B cell (primary cell): ENCODE measurements at regions not wholly inside any gene's neighbourhood (a gene's known extent, or its start where the extent isn't known, plus 50 kb on each side); places are given as distances from the start of the nearest gene placed in this dataset.

Source experiments
- ATAC-seq: fragments of 200-7000 bp; cut with Tn5 transposase; one replicate; pipeline ENCODE4 v1.10.0; 2021; ENCODE audit warnings: low read depth, mild to moderate bottlenecking, moderate number of reproducible peaks, moderate library complexity
- CTCF ChIA-PET: fragments of 350-600 bp; sonication (Branson Sonifier 250); formaldehyde crosslinking; loops from one replicate; lab custom pipeline; 2021; ENCODE audit warnings: antibody characterized with exemption, inconsistent platforms; lab: Charles Lee
- POLR2A ChIA-PET: fragments of 350-600 bp; sonication (Branson Sonifier 250); formaldehyde crosslinking; loops from one replicate; lab custom pipeline; 2021; ENCODE audit warnings: antibody characterized with exemption; lab: Charles Lee
- DNase-seq: peaks from one replicate; pipeline ENCODE4 v3.0.0; 2013
- H2AFZ ChIP-seq: 2 replicates; pipeline ENCODE4 v1.6.1; 2012; ENCODE audit warnings: mild to moderate bottlenecking, low read depth, low read length; ENCODE audit not compliant: insufficient read depth, poor library complexity, severe bottlenecking
- H3K27ac ChIP-seq, 2 donors: 1 replicate in 1 of 2; 2 replicates in 1 of 2; pipeline ENCODE4 v1.5.1; 2012 to 2013; ENCODE audit warnings: low read length in 2 of 2, mild to moderate bottlenecking in 2 of 2, moderate library complexity in 1 of 2
- H3K27me3 ChIP-seq, 4 experiments: fragments of 200-600 bp in 1 of 4; sonication (generic) in 1 of 4; replicated peaks in 1 of 4; 1 replicate in 2 of 4; 2 replicates in 2 of 4; pipeline versions ENCODE4 v1.6.1 to v1.7.0; 2013 to 2016; ENCODE audit warnings: low read length in 3 of 4, mild to moderate bottlenecking in 2 of 4, mixed read lengths in 1 of 4, moderate library complexity in 1 of 4; ENCODE audit not compliant: insufficient read depth in 4 of 4, control insufficient read depth in 3 of 4; ENCODE audit errors: control extremely low read depth in 1 of 4
- H3K36me3 ChIP-seq, 2 experiments: replicated peaks in 1 of 2; 1 replicate in 1 of 2; 2 replicates in 1 of 2; pipeline versions ENCODE4 v1.6.1 to v1.7.1; 2013; ENCODE audit warnings: low read length in 1 of 2; ENCODE audit not compliant: insufficient read depth in 2 of 2, control insufficient read depth in 1 of 2; ENCODE audit errors: control extremely low read depth in 1 of 2, extremely low read depth in 1 of 2
- H3K4me1 ChIP-seq, 2 donors: fragments of 200-600 bp in 1 of 2; sonication (generic) in 1 of 2; 1 replicate in 1 of 2; 2 replicates in 1 of 2; pipeline versions ENCODE4 v1.5.1 to v1.6.1; 2013 to 2017; ENCODE audit warnings: low read length in 2 of 2; ENCODE audit not compliant: control insufficient read depth in 2 of 2, insufficient read depth in 2 of 2
- H3K4me2 ChIP-seq: replicated peaks from 2 replicates; pipeline ENCODE3; 2012; ENCODE audit warnings: mild to moderate bottlenecking, low read depth, low read length; ENCODE audit not compliant: poor library complexity, severe bottlenecking
- H3K4me3 ChIP-seq, 5 experiments: fragments of 200-600 bp in 1 of 5; sonication (generic) in 1 of 5; 1 replicate in 3 of 5; 2 replicates in 2 of 5; pipeline versions ENCODE4 v1.5.1 to v1.7.0; 2011 to 2016; ENCODE audit warnings: low read length in 4 of 5, mild to moderate bottlenecking in 4 of 5, low read depth in 2 of 5, control low read depth in 1 of 5, moderate library complexity in 1 of 5; ENCODE audit not compliant: insufficient read depth in 1 of 5; ENCODE audit errors: control extremely low read depth in 1 of 5, extremely low read depth in 1 of 5
- H3K79me2 ChIP-seq: fragments of 200-600 bp; sonication (generic); one replicate; pipeline ENCODE4 v1.6.0; 2016; ENCODE audit warnings: low read length; ENCODE audit not compliant: control insufficient read depth, insufficient read depth
- H3K9ac ChIP-seq: fragments of 200-600 bp; sonication (generic); 2 replicates; pipeline ENCODE4 v1.6.1; 2017; ENCODE audit warnings: mild to moderate bottlenecking, low read length, moderate library complexity
- H3K9me3 ChIP-seq, 3 donors: one replicate each; pipeline versions ENCODE4 v1.6.1 to v1.7.1; 2013; ENCODE audit warnings: low read length in 2 of 3; ENCODE audit not compliant: control insufficient read depth in 2 of 3, insufficient read depth in 1 of 3; ENCODE audit errors: control extremely low read depth in 1 of 3
- H4K20me1 ChIP-seq: 2 replicates; pipeline ENCODE4 v1.6.0; 2012; ENCODE audit warnings: mild to moderate bottlenecking, low read length; ENCODE audit not compliant: insufficient read depth, control insufficient read depth, poor library complexity, severe bottlenecking
- H3K27ac Mint-ChIP-seq: one replicate; pipeline ENCODE4 v1.8.0; 2021; ENCODE audit warnings: mixed read lengths
- H3K27me3 Mint-ChIP-seq: one replicate; pipeline ENCODE4 v1.8.0; 2021; ENCODE audit warnings: mixed read lengths
- H3K4me1 Mint-ChIP-seq: one replicate; pipeline ENCODE4 v1.8.0; 2021; ENCODE audit warnings: mixed read lengths
- H3K4me3 Mint-ChIP-seq: one replicate; pipeline ENCODE4 v1.8.0; 2021; ENCODE audit warnings: mixed read lengths
- H3K9me3 Mint-ChIP-seq: one replicate; pipeline ENCODE4 v1.8.0; 2022; ENCODE audit warnings: mixed read lengths; ENCODE audit not compliant: insufficient read depth
- EZH2 ChIP-seq: IDR thresholded peaks from 2 replicates; pipeline ENCODE4 v1.6.1; 2012; ENCODE audit warnings: borderline replicate concordance, low read depth, mild to moderate bottlenecking, moderate library complexity, low read length; ENCODE audit not compliant: insufficient read depth, poor library complexity, severe bottlenecking
- WGBS: methylation state at CpG from one replicate; pipeline ENCODE4 v1.1.5; 2013; ENCODE audit warnings: missing lambda C conversion rate; ENCODE audit not compliant: insufficient coverage; 5-methylcytosine and 5-hydroxymethylcytosine counted together
- intact Hi-C: fragments of 100-400 bp; cut with micrococcal nuclease; formaldehyde crosslinking; loops from one replicate; pipeline ENCODE4 v1.10.0; 2022
- TF ChIP-seq, protein P1 (sequence below): fragments of 200-600 bp; IDR thresholded peaks from one replicate; pipeline ENCODE4 v1.8.0; 2022; ENCODE audit warnings: antibody characterized with exemption, mild to moderate bottlenecking

DNA sequence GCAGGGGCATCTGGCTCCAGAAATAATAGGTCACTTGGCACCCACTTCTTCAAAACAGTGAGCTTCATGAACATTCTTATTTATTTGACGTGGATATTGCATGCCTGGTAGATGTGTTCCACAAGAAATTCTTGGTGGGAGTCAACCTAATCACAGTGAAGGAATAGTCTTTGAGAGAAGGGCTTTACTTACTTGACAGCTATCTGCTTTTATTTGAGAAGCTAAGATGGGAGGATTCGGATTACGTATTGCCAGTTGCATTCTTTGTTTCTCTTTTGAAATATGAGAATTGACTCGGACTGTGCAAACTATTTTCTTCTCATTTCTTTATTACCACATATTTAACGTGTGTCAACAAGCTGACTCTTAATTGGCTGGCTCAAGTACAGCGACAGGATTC lies 117.2 kb downstream of the FASLG start:
- intact Hi-C loops: no loop called here

DNA sequence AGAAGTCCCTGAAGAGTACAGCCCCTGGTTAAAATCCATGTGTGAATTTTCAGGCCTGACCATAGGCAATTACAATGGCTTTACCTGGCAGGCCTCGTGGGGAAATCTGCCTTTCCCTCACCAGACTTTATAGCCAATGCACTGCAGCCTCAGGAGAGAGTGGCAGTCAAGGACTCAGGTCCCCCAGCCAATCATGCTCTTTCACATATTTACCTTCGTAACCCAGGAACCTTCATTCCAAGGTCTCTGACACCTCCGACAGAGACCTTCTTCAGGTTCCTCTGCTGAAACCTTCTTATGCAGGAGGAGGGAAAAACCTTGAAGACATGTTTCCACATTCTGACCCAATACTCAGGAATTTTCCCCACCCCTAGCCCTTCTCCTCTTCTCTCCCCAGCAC lies 118.9 kb downstream of the FASLG start:
- Histone ChIP-seq H3K27ac (no peak overlapping the region), H2AFZ (no peak overlapping the region), H4K20me1 (no peaks in the 10 kb centered on the region), H3K79me2 (no peaks in the 10 kb centered on the region), H3K4me1 (peaks cover 13 to 14% of the 10 kb centered on the region in 2 donors), H3K9ac (no peak overlapping the region), H3K36me3 (no peaks in the 10 kb centered on the region), H3K4me3 (no peak overlapping the region), H3K4me2 (no peak overlapping the region), H3K27me3 (no peaks in the 10 kb centered on the region), H3K9me3 (peaks cover 0 to 2% (median 0%) of the 10 kb centered on the region in 3 donors)
- ChIA-PET POLR2A (no interaction called here), CTCF (interaction anchor here (2.1 to 5.5 kb wide), 5 partner anchors 14 to 426 kb away, joined by 8 to 61 read pairs (median 24); no protein-coding TSS in a partner anchor)
- DNase-seq (no peak), ATAC-seq (no peak)
- TF ChIP-seq, protein P1, sequence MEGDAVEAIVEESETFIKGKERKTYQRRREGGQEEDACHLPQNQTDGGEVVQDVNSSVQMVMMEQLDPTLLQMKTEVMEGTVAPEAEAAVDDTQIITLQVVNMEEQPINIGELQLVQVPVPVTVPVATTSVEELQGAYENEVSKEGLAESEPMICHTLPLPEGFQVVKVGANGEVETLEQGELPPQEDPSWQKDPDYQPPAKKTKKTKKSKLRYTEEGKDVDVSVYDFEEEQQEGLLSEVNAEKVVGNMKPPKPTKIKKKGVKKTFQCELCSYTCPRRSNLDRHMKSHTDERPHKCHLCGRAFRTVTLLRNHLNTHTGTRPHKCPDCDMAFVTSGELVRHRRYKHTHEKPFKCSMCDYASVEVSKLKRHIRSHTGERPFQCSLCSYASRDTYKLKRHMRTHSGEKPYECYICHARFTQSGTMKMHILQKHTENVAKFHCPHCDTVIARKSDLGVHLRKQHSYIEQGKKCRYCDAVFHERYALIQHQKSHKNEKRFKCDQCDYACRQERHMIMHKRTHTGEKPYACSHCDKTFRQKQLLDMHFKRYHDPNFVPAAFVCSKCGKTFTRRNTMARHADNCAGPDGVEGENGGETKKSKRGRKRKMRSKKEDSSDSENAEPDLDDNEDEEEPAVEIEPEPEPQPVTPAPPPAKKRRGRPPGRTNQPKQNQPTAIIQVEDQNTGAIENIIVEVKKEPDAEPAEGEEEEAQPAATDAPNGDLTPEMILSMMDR: no peak
- TF ChIP-seq EZH2: no peak
- Mint-ChIP-seq H3K4me1 (peaks cover 25% of the 10 kb centered on the region), H3K4me3 (no peak overlapping the region), H3K27me3 (no peaks in the 10 kb centered on the region), H3K9me3 (peaks cover 1% of the 10 kb centered on the region), H3K27ac (no peak overlapping the region)
- intact Hi-C loops: loop anchor here (1.0 kb wide), 1 partner anchor 42 kb away; no protein-coding TSS in a partner anchor
- WGBS: 93% methylated on average over 1 of the region's 3 CpGs

More for the DNA sequence above, 117.2 kb downstream of the FASLG start:
- no peak overlapping the region for H3K27ac Mint-ChIP-seq
- Histone ChIP-seq H3K36me3 (no peaks in the 10 kb centered on the region), H3K4me2 (no peak overlapping the region), H3K4me3 (no peak overlapping the region), H3K27me3 (no peaks in the 10 kb centered on the region), H4K20me1 (no peaks in the 10 kb centered on the region), H3K79me2 (no peaks in the 10 kb centered on the region), H2AFZ (no peak overlapping the region), H3K27ac (no peak overlapping the region), H3K9ac (no peak overlapping the region), H3K4me1 (peaks cover 3 to 4% of the 10 kb centered on the region in 2 donors), H3K9me3 (no peaks in the 10 kb centered on the region)
- no peak overlapping the region for H3K4me3 Mint-ChIP-seq
- peaks cover 11% of the 10 kb centered on the region for H3K4me1 Mint-ChIP-seq
- POLR2A ChIA-PET: no interaction called here
- no peak for TF ChIP-seq EZH2
- TF ChIP-seq, protein P1: no peak
- DNase-seq: no peak
- WGBS: 100% methylated on average over 2 of the region's 6 CpGs
- H3K9me3 Mint-ChIP-seq: no peaks in the 10 kb centered on the region
- ATAC-seq: no peak
- CTCF ChIA-PET: interaction anchor here (1.5 to 2.8 kb wide), 3 partner anchors 50 to 428 kb away, joined by 4 to 12 read pairs (median 9); no protein-coding TSS in a partner anchor
- no peaks in the 10 kb centered on the region for H3K27me3 Mint-ChIP-seq
